HUDEP-2 (cell line): ENCODE measurements at regions not wholly inside any gene's neighbourhood (a gene's known extent, or its start where the extent isn't known, plus 50 kb on each side); places are given as distances from the start of the nearest gene placed in this dataset.
"Not testable (repeated sequence)": the region's sequence is repeated elsewhere in the genome, so short reads cannot be mapped to it uniquely, and the experiment has no call there.

ENCODE experiments used
- DNase-seq, 76 experiments: peaks; one replicate each; lab custom pipeline; 2025; ENCODE audit not compliant: unreplicated experiment in 76 of 76; lab: John Stamatoyannopoulos, UW

- no peak for DNase-seq
Measured at GRCh38 chr5:60546207-60546606, 153.8 kb downstream of the DEPDC1B start.

- no peak for DNase-seq
Measured at GRCh38 chr5:60545551-60545950, 154.4 kb downstream of the DEPDC1B start.

GRCh38 chr5:60544142-60544541, 155.8 kb downstream of the DEPDC1B start:
- no peak for DNase-seq

GRCh38 chr5:60541980-60542379, 158.0 kb downstream of the DEPDC1B start:
- no peak for DNase-seq

GRCh38 chr5:60540856-60541805, 158.8 kb downstream of the DEPDC1B start:
- DNase-seq, result no peak

- no peak for DNase-seq
Measured at GRCh38 chr5:60538955-60539866, 160.8 kb downstream of the DEPDC1B start.

- DNase-seq, result no peak
Measured at GRCh38 chr5:60538426-60538825, 161.5 kb downstream of the DEPDC1B start.

GRCh38 chr5:60535951-60536350, 164.0 kb downstream of the DEPDC1B start:
- DNase-seq, result no peak

- no peak for DNase-seq
Measured at GRCh38 chr5:60535198-60535597, 164.8 kb downstream of the DEPDC1B start.

- no peak for DNase-seq
Measured at GRCh38 chr5:60533789-60534188, 166.2 kb downstream of the DEPDC1B start.

- not testable (repeated sequence) for DNase-seq
Measured at GRCh38 chr5:60532796-60533195, 167.2 kb downstream of the DEPDC1B start.

- DNase-seq, result not testable (repeated sequence)
Measured at GRCh38 chr5:60530144-60530848, 169.7 kb downstream of the DEPDC1B start.

GRCh38 chr5:60529001-60529400, 171.0 kb downstream of the DEPDC1B start:
- no peak for DNase-seq

- no peak for DNase-seq
Measured at GRCh38 chr5:60527072-60527471, 172.9 kb downstream of the DEPDC1B start.

GRCh38 chr5:60526336-60526875, 173.6 kb downstream of the DEPDC1B start:
- DNase-seq, result no peak

- DNase-seq, result no peak
Measured at GRCh38 chr5:60522292-60522905, 177.6 kb downstream of the DEPDC1B start.

GRCh38 chr5:60521376-60522291, 178.3 kb downstream of the DEPDC1B start:
- DNase-seq, result no peak

GRCh38 chr5:60520451-60521227, 179.3 kb downstream of the DEPDC1B start:
- DNase-seq, result no peak
